ENCODE measurements at regions not wholly inside any gene's neighbourhood (a gene's known extent, or its start where the extent isn't known, plus 50 kb on each side); places are given as distances from the start of the nearest gene placed in this dataset.
"Not testable (repeated sequence)": the region's sequence is repeated elsewhere in the genome, so short reads cannot be mapped to it uniquely, and the experiment has no call there.

DNA sequence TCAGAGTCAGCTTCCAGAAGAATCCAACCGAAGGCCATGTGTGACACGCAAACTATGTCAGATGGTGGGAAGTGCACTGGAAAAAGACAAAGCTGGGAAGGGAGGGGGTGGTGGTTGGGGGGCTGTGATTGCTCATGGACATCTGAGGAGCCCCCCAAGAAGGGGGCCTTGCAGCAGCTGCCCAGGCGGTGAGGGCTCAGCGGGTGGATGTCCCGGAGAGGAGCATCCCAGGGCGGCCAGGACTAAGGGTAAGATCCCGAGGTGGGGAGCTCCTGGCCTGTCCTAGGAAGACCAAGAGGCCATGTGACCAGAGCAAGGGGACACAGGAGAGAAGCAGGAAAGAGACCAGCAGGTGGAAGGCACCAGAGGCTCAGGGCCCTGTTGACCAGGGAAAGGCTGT lies 299.5 kb downstream of the PREX1 start:
- DNase-seq: no peak

DNA sequence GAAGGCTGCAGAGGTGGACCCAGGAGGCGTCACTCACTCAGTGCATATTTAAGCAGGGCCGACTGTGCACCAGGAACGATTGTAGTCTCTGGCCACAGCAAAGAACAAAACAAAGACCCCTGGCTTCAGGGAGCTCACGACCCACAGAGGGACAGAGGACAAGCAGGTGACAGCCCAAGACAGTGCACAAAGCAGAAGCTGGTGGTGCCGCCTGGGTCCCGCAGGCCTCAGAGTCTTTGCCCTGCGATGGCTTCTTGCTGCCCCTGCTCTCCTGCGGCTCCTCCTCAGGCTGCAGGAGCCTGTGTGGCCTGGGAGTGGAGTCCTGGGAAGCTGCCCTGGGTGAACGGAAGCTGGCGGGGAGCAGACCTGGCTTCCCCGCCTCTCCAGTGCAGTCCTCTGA lies 300.0 kb downstream of the PREX1 start:
- DNase-seq: no peak

DNA sequence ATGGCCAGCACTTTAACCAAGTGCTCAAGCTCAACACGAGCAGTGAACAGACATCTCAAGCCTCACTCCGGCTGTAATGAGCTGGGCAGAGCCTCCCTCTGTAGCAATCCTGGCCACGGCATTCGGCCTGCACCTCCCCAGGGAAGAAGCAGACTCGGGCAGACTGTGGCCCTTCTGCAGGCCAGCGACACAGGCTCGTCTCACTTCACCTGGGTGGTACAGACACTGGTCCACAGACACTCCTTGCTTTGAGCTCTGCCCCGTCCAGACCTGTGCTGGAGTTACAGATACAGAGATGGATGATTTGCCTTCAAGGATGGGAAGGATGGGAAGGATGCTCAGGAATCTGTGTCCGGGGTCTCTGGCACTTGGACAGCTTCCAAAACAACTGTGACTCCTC lies 300.9 kb downstream of the PREX1 start:
- no peak for DNase-seq

DNA sequence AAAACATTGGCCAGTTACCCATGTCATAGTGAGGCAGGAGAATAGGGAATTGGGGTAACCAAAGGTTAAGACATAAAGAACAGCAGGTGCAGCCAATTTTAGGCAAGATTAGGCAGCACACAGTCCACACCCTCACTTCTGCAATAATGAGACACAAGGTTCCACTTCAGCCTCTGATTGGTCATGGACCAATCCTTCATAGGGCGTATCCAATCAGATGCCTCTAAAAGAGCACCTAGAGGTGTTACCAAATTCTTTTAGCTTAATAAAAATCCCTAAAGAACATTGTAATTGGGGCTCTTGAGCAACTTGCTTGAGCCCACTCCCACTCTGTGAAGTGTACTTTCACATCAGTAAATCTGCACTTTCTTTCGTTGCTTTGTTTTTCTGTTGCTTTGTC lies 302.4 kb downstream of the PREX1 start:
- DNase-seq: no peak

DNA sequence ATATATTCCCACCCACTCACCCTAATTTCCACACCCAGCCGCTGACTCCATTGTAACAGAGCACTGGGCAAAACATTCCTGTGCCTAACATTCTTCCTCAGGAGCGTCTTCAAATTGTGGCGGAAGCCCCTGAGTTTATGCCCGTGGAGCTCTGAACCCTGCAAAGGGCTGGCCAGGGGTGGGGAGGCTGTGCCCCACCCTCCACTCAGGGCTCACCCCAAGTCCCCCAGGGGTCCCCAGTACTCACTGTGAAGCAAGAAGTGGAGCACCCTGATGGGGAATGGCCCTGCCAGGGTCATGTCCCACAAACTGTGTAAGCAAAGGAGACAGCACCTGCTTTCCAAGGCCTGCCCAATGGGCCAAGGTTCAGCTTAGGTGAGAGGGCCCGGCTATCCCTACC lies 303.2 kb downstream of the PREX1 start:
- no peak for DNase-seq

DNA sequence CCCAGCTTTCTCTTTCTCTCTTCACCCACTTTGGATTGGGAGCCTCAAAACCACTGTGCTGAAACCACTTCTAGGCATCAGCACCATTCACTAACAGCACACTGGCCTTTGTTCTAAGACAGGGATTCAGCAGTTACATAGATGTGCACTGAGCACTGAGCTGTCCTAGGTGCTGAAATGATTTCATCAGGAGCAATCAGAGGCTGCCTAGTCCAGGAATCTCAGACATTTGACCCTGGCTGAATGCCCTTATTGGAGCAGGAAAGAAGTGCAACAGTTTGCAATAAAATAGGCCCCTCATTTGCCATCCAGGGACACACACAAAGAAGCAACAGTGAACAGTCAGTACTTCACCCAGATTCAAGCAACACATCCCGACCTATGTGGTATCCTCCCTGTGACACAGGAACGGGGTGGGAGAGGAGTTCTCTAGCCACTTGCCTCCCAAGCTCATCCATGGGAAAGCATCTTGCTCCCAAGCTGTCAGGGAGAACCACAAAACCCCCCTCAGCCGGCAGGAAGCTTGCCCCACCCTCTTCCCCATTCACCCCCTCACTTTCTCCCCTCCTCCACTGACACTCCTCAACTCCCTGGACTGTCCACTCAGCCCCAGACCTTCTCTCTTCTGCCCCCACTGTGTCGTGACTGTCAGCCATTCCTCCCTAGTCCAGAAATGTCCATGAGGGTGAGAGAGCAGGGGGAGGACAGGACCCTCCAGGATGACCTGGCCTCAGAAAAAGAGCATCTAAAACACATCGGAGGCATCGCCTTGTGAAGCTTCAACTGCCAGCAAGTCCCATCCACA lies 304.4 kb downstream of the PREX1 start:
- no peak for DNase-seq

DNA sequence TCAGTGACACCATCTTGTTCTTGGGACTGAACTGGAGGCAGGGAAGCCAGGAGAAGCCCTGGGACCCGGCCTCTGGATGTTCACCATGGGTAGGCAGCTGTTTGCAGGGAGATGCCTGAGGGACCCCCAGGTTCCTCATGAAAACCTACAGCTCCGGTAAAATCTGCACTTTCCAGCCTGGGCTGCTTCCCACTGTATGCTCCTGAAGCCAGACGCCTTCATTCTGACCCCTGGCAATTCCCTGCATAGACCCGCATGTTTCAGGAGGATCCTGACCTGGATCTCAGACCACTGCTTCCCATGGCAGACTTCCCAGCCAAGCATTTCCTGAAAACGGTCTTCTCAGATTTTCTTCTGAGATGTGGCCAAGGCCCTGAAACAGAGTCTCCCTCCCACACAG lies 306.7 kb downstream of the PREX1 start:
- DNase-seq: no peak

DNA sequence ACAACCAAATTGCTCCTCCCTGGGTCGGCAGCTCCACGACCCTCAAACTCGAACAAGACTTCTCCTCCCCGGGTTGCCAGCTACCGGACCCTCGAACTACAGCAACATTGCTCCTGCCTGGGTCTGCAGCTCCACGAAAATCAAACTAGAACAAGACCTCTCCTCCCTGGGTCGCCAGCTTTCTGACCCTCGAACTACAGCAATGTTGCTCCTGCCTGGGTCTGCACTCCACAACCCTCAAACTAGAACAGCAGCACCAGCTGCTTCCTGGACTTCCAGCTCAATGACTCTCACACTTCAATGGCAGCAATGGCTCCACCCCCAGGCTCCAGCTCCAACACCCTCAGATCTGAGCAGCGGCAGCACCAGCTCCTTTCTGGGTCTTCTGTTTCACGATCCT lies 311.6 kb downstream of the PREX1 start:
- not testable (repeated sequence) for DNase-seq

DNA sequence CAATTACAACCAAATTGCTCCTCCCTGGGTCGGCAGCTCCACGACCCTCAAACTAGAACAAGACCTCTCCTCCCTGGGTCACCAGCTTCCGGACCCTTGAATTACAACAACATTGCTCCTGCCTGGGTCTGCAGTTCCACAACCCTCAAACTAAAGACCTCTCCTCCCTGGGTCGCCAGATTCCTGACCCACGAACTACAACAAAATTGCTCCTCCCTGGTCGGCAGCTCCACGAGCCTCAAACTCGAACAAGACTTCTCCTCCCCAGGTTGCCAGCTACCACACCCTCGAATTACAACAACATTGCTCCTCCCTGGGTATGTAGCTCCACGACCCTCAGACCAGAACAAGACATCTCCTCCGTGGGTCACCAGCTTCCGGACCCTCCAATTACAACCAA lies 313.2 kb downstream of the PREX1 start:
- DNase-seq: not testable (repeated sequence)

DNA sequence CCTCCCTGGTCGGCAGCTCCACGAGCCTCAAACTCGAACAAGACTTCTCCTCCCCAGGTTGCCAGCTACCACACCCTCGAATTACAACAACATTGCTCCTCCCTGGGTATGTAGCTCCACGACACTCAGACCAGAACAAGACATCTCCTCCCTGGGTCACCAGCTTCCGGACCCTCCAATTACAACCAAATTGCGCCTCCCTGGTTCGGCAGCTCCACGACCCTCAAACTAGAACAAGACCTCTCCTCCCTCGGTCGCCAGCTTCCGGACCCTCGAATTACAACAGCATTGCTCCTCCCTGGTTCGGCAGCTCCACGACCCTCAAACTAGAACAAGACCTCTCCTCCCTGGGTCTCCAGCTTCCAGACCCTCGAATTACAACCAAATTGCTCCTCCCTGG lies 315.3 kb downstream of the PREX1 start:
- DNase-seq: not testable (repeated sequence)

DNA sequence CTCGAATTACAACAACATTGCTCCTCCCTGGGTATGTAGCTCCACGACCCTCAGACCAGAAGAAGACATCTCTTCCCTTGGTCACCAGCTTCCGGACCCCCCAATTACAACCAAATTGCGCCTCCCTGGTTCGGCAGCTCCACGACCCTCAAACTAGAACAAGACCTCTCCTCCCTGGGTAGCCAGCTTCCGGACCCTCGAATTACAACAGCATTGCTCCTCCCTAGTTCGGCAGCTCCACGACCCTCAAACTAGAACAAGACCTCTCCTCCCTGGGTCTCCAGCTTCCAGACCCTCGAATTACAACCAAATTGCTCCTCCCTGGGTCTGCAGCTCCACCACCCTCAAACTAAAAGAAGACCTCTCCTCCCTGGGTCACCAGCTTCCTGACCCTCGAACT lies 322.7 kb downstream of the PREX1 start:
- not testable (repeated sequence) for DNase-seq

DNA sequence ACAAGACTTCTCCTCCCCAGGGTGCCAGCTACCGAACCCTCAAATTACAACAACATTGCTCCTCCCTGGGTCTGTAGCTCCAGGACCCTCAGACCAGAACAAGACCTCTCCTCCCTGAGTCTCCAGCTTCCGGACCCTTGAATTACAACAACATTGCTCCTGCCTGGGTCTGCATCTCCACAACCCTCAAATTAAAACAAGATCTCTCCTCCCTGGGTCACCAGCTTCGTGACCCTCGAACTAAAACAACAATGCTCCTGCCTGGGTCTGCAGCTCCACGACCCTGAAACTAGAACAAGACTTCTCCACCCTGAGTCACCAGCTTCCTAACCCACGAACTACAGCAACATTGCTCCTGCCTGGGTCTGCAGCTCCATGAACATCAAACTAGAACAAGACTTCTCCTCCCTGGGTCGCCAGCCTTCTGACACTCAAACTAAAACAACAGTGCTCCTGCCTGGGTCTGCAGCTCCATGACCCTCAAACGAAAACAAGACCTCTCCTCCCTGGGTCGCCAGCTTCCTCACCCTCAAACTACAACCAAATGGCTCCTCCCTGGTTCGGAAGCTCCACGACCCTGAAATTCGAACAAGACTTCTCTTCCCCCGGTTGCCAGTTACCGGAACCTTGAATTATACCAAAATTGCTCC lies 324.5 kb downstream of the PREX1 start:
- DNase-seq: no peak

DNA sequence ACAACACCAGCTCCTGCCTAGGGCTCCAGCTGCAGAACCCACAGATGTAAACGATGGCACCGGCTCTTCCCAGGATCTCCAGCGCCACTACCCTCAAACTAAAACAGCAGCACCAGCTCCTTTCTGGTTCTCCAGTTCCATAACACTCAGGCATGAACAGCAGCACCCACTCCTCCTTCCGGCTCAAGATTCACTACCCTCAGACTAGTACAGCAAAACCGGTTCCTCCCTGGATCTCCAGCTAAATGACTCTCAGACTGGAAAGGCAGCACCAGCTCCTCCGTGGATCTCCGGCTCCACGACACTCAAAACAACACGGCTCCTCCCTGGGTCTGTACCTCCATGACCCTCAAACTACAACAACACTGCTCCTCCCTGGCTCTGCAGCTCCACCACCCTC lies 325.0 kb downstream of the PREX1 start:
- DNase-seq: no peak

DNA sequence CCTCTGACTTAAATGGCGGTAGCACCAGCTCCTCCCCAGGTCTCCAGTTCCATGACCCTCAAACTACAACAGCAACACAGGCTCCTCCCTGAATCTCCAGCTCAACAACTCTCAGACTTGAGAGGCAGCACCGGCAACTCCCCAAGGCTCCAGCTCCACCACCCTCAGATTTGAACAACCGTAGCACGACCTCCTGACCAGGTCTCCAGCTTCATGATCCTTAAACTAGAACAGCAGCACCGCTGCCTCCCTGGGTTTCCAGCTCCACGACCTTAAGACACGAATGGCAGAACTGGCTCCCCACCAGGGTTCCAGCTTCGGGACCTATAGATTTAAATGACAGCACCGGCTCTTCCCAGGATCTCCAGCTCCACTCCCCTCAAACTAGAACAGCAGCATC lies 325.8 kb downstream of the PREX1 start:
- DNase-seq: no peak

DNA sequence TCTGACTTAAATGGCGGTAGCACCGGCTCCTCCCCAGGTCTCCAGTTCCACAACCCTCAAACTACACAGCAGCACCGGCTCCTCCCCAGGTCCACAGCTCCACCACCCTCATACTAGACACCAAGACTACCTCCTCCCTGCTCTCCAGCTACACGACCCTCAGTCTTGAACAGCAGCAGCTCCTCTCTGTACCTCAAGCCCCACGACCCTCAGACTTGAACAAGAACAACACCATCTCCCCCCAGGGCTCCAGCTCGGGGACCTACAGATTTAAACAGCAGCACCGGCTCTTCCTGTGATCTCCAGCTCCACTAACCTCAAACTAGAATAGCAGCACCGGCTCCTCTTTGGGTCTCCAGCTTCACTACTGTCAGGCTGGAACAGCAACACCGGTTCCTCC lies 326.9 kb downstream of the PREX1 start:
- not testable (repeated sequence) for DNase-seq

DNA sequence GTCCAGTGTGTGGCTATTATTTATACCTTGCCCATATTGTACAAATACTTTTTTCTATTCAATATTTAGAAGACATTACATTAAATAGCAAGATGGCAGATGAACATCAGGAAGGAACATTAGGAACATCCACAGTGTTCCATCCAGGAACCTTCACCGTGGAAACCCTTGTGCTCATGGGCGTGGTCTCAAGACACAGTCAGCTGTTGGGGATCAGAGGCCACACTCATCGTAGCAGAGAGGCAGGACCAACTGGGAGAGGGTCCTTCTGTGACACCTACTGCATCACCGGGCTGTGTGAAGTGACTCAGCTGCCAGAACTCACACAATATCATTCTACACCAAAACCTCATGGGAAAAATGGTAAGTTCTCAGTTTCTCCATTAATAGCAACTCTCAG lies 328.9 kb downstream of the PREX1 start:
- DNase-seq: not testable (repeated sequence)

DNA sequence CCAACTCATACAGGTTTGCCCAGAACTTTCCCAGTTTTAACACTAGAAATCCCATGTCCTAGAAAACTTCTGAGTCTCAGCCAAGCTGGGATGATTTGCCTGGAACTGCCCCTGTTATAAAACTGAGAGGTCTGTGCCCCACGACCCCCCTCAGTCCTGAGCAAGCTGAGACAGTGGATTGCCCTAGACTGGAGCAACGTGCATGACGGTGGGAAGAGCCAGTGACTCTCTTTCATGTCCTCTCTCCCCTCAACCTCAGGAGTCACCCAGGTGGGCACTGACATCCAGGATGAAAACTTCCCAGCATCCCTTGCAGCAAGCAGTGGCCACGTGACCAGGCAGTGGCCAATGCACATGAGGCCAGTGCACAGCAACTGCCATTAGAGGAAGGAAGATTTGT lies 329.7 kb downstream of the PREX1 start:
- not testable (repeated sequence) for DNase-seq

DNA sequence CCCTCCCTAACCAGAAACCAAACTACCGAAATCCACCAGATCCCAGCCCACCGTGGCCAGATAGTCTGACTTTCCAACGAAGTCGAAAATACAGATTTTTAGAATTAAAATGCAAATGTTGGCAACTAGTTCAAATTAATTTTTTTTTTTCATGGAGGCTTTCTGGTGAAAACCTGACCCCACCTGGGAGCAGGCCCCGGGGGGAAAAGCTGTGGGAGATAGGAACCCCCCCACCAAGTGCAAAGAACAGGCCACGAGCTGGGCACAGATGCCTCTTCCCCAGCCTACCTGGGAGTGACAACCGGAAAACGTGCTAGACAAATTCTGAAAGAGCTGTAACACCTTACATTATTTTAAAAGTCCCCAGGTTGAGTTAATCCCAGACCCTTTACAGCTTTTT lies 333.8 kb downstream of the PREX1 start:
- DNase-seq: no peak

DNA sequence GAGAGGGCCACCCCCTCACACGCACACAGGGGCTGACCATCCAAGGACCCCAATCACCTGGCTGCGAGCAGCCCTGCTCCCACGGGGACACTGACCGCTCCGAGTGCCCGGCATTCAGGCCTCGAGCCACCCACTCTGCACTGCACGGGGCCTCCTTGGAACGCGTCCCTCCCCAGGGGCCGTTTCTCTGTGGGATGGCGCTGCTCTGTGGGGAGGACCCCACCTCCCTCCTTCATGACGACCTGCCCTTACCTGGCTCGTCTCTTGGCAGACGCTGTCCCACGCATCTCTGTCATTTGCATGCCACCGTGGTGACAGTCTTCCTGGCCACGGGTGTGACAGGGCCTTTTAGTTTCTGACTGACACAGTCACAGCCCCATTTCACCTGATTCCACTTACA lies 334.5 kb downstream of the PREX1 start:
- not testable (repeated sequence) for DNase-seq

DNA sequence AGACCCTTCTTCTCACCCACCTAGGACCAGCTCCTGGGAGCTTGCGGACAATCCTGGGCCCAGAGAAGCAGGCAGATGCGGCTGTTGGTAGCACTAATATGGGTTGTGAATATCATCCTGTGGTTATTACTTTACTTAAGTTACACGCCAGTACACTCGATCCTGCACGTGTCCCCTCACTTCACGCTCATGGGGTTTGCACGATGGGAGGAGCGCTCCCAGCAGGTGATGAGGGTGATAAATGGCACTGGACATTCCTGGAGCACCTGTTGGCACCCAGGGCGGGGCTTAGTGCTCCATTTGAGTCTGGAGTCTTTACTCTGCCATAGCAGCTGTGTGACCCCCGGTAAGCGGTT lies 335.1 kb downstream of the PREX1 start:
- no peak for DNase-seq

DNA sequence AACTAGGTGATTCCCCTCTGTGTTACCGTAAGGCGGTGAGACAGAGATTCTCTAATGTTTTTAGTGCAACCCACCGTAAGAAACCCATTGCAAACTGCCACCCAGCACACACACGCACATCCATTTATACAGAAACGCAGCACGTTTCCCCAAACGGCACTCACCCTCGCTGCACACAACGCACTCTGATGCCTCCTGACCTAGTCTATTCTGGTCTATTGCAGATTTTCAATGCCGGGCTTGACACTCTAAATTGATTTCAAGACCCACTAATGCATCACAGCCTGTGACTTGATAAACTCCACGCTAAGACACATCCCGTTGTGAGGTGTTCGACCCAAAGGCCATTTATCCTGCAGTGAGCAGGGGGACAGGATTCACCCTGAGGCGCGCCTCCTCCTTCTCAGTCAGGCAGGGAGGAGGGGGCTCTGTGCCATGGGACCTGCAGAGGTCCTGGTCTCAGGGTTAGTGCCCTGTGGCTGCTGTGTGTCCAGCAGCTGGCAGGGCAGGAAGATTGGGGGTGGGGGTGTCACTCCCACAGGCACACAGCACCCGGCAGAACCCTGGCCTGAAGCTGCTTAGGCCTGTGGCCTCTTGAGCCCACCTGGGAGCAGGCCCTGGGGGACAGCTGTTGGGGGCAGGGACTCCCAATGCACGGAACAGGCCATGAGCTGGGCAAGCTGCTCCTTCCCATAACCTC lies 335.6 kb downstream of the PREX1 start:
- no peak for DNase-seq

DNA sequence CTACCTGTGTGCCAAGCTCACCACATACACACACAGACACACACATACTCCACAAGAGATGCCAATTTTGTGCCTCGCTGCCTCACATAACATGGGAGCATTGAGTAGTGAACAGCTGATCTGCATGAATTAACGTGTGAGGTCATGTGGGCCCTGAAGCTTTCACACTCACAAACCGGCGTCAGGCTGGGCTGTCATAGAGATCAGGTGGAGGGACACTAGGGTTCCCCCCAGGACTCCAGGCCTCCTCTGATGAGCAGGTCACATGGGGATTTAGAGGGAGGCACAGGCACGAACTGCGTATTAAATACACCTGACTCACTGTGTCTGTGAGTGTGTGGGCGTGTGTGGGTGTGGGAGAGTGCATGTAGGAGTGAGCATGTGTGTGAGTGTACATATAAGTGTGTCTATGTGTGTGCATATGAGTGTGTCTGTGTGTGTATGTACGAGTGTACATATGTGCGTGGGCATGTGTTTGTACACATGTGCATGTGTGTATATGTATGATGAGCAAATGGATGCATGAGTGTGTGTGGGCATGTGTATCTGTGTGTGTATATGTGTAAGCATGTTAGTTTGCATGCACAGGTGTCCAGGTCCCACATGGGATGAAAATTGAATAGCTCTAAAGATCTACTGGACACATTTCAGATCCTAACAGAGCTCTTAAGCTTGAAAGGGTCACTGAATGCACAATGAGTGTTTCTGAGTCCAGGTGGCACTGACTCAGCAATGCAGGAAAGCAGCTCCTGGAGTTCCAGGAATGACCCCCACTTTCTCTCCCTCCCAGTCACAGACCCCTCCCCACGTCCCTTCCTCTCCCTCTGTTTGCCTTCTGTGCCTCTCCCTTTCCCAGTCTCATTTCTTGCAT lies 336.6 kb downstream of the PREX1 start:
- DNase-seq: no peak

DNA sequence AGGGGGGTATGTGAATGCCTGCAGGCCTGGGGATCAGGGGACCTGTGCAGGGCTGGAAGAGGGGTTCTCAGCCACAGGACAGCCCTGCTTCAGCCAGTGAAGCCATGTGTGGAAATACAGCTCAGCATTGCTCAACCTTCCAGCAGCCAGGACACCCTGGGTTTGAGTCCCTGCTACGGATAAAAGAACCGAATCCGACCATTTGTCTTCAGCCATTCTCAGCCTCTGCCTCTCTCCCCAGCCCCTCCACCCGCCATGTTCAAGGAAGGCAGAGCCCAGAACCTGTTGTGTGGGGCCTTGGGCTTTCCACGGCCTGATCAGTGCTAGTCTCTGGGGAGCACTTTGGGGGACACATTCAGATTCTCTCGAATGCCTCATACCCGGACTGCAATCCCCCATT lies 337.5 kb downstream of the PREX1 start:
- DNase-seq: not testable (repeated sequence)

All from CD4-positive, alpha-beta T cell treated with Interleukin-4 for 1 hour (primary cell).